BJ (cell line): ENCODE measurements at regions not wholly inside any gene's neighbourhood (a gene's known extent, or its start where the extent isn't known, plus 50 kb on each side); places are given as distances from the start of the nearest gene placed in this dataset.

Experiments used
- CTCF ChIA-PET: fragments of 350-600 bp; formaldehyde crosslinking; extraction: SDS; loops from one replicate; lab custom pipeline; 2021; ENCODE audit warnings: antibody characterized with exemption, inconsistent platforms; lab: Yijun Ruan, JAX
- POLR2A ChIA-PET: fragments of 300-600 bp; sonication (Branson Sonifier 250); formaldehyde crosslinking; extraction: SDS; loops from one replicate; lab custom pipeline; 2021; ENCODE audit warnings: antibody characterized with exemption; lab: Charles Lee
- DNase-seq: peaks from one replicate; pipeline ENCODE4 v3.0.0-alpha.2; 2011; ENCODE audit warnings: low read depth
- H3K27me3 ChIP-seq: 2 replicates; pipeline ENCODE4 v1.6.0; 2011; ENCODE audit warnings: low read length; ENCODE audit not compliant: control insufficient read depth, insufficient read depth
- H3K36me3 ChIP-seq: 2 replicates; pipeline ENCODE4 v1.5.1; 2011; ENCODE audit warnings: low read length; ENCODE audit not compliant: control insufficient read depth, insufficient read depth
- H3K4me3 ChIP-seq: 2 replicates; pipeline ENCODE4 v1.5.1; 2011; ENCODE audit warnings: low read depth, mild to moderate bottlenecking, control low read depth, low read length
- CTCF ChIP-seq: IDR thresholded peaks from 2 replicates; pipeline ENCODE4 v1.5.1; 2011; ENCODE audit warnings: low read depth, mild to moderate bottlenecking, control low read depth, inconsistent platforms, low read length, moderate library complexity; ENCODE audit not compliant: insufficient read depth

- no peaks in the 10 kb centered on the region for H3K27me3 ChIP-seq
- TF ChIP-seq CTCF = no peak
- ChIA-PET POLR2A (no interaction called here), CTCF (no interaction called here)
- no peak overlapping the region for H3K4me3 ChIP-seq
- DNase-seq = peak; percentile 45
- H3K36me3 ChIP-seq = no peaks in the 10 kb centered on the region
These were observed 317.2 kb upstream of the CDH2 start for GRCh38 chr18:28494151-28494550.

- no peak for TF ChIP-seq CTCF
- Histone ChIP-seq H3K4me3 (no peak overlapping the region), H3K36me3 (no peaks in the 10 kb centered on the region), H3K27me3 (no peaks in the 10 kb centered on the region)
- POLR2A ChIA-PET = no interaction called here
- CTCF ChIA-PET = no interaction called here
- no peak for DNase-seq
These were observed 309.0 kb upstream of the CDH2 start for GRCh38 chr18:28485918-28486317.

GRCh38 chr18:28485210-28485801 lies 308.4 kb upstream of the CDH2 start:
- TF ChIP-seq CTCF = no peak
- H3K36me3 ChIP-seq = no peaks in the 10 kb centered on the region
- ChIA-PET POLR2A (no interaction called here), CTCF (no interaction called here)
- no peak overlapping the region for H3K4me3 ChIP-seq
- no peaks in the 10 kb centered on the region for H3K27me3 ChIP-seq
- no peak for DNase-seq

- no peak for TF ChIP-seq CTCF
- ChIA-PET CTCF (no interaction called here), POLR2A (no interaction called here)
- Histone ChIP-seq H3K36me3 (no peaks in the 10 kb centered on the region), H3K4me3 (no peak overlapping the region), H3K27me3 (no peaks in the 10 kb centered on the region)
- DNase-seq = no peak
These were observed 301.6 kb upstream of the CDH2 start for GRCh38 chr18:28478531-28478930.

GRCh38 chr18:28476302-28476701 lies 299.4 kb upstream of the CDH2 start:
- DNase-seq = no peak
- no peaks in the 10 kb centered on the region for H3K27me3 ChIP-seq
- TF ChIP-seq CTCF = no peak
- ChIA-PET POLR2A (no interaction called here), CTCF (no interaction called here)
- no peaks in the 10 kb centered on the region for H3K36me3 ChIP-seq
- no peak overlapping the region for H3K4me3 ChIP-seq
